SW 1271 (cell line): ENCODE measurements at regions not wholly inside any gene's neighbourhood (a gene's known extent, or its start where the extent isn't known, plus 50 kb on each side); places are given as distances from the start of the nearest gene placed in this dataset.

Experiments used
- DNase-seq, 2 experiments: peaks; one replicate each; lab custom pipeline; 2025; lab: John Stamatoyannopoulos, UW

DNA sequence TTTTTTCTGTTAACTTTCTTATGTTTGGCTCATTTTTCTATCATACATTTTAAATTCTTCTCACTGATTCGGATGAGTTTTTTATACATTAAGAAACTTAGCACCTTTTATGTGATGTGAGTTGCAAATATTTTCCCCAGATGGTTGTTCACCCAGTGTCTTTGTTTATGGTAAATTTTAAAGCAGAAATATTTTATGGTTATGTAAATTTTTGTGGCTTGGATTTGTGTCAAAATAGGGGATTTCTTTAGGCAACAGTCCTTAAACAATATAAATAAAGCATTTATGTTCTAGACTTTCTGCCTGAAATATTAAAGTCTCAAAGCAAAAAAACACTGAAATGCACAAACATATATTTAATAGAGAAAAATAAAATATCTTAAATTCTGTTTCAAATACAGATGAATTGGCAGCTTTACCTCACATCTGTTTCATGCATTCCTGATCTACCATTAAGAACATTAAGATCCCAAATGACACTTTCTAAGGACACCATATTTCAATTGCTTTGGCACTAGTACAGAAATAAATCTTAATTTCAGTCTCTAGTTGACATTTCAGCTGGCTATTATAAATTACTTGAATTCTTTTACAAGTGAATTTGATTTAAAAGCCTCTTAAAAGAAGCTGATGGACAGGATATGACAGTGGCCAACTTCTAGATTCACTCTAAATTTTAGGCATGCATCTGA, 646.6 kb downstream of the HACE1 start:
- no peak for DNase-seq

GRCh38 chr6:104207635-104208034, 652.1 kb downstream of the HACE1 start:
- DNase-seq, result no peak

DNA sequence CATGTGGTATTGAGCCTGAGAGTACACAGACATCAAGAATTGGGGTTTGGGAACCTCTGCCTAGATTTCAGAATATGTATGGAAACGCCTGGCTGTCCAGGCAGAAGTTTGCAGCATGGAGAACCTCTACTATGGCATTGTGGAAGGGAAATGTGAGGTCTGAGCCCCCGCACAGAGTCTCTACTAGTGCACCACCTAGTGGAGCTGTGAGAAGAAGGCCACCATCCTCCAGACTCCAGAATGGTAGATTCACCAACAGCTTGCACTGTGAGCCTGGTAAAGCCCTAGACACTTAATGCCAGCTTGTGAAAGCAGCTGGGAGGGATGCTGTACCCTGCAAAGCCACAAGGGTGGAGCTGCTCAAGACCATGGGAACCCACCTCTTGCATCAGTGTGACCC, 658.2 kb downstream of the HACE1 start:
- DNase-seq, result no peak

DNA sequence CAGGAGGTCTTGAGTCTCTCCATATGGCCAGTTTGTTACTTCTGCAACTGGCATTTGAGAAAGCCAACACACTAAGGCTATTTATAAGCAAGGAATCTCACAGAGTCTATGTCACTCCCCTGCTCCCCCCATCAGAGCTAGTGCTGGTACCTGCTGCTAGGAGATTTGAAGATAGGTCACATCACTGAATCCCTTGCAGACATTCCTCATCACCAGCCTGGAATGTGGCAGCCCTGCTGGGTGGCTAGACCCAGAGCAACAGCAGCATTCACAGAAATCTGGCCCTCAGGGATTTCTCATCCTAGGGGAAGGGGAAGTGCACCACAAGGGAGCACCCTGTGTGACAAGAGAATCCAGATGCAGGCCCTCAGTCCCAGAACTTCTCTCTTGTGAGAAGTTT, 672.1 kb downstream of the HACE1 start:
- DNase-seq, result no peak

DNA sequence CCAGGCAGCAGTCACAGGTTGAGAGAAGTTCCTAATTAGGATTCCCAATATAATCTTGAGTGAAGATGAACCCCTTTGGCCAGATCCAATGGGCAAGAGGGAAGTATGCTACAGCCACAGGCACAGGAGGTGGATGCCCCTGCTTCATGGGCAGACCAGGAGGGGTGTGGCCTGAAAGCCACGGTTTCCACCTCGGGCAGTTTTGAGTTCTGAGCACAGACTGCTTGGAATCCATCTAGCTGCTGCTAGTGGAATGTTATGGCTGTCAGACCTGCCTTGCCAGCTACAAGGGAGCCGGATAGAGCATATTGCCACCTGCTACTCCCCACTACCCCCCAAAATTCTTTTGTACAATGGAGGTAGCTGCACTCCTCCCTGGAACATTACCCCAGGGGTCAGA, 672.9 kb downstream of the HACE1 start:
- DNase-seq, result no peak

GRCh38 chr6:104183816-104184435, 675.8 kb downstream of the HACE1 start:
- DNase-seq, result no peak

DNA sequence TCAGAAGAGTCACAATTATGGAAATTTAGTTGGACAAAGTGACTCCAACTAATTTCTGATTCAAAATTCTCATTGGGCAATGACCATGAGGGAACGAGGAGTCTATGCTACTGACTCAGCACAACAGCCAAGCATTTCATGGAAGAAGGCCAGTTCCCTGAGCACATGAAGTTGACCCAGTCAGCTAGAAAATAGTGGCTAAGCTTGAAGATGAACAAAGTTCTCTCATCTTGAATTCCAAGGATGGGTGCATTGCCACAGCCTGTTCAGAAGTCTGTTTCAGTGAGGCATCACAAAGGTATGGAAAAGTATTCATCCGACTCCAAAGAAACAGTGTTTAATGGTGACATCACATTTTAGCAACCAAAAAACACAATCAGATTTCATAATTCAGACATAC, 676.9 kb downstream of the HACE1 start:
- DNase-seq, result no peak

DNA sequence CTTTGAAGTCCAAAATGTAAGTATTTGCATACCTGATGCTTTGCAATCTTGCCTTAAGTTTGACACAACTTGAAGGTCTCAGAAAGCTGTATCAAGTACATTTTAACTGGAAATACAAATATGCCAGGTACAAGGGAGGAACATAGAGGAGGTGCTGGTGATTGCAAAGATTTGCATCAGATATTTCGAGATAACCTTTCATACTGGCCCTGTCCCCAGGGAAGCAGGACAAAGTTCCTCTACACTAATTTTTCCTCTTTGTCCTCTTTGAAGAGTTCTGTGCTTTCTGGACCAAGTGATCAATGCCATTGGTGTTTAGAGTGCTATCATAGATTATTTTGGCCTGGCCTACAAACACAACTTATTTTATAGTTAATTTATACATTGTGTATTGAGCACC, 686.1 kb downstream of the HACE1 start:
- DNase-seq, result no peak

- no peak for DNase-seq
These were observed 689.3 kb downstream of the HACE1 start for GRCh38 chr6:104170401-104170800.

DNA sequence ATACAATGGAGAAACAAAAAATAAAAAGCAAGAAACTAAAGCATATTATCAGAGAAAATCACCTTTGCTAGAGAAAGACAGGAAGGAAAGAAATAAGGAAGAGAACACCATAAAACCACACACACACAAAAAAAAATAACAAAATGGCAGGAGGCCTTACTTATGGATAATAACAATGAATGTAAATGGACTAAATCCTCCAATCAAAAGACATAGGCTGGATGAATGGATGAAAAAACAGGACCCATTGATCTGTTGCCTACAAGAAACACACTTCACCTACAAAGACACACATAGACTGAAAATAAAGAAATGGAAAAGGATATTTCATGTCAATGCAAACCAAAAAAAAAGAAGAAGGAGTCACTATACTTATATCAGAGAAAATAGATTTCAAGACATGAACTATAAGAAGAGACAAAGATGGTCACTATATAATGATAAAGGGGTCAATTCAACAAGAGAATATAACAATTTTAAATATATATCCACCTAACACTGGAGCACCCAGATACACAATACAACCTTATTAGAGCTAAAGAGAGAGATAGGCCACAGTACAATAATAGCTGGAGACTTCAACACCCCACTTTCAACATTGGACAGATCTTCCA, 693.6 kb downstream of the HACE1 start:
- no peak for DNase-seq

- no peak for DNase-seq
These were observed 697.6 kb downstream of the HACE1 start for GRCh38 chr6:104162036-104162669.

GRCh38 chr6:104159045-104159618, 700.6 kb downstream of the HACE1 start:
- no peak for DNase-seq

GRCh38 chr6:104143757-104144156, 716.0 kb downstream of the HACE1 start:
- DNase-seq, result no peak

DNA sequence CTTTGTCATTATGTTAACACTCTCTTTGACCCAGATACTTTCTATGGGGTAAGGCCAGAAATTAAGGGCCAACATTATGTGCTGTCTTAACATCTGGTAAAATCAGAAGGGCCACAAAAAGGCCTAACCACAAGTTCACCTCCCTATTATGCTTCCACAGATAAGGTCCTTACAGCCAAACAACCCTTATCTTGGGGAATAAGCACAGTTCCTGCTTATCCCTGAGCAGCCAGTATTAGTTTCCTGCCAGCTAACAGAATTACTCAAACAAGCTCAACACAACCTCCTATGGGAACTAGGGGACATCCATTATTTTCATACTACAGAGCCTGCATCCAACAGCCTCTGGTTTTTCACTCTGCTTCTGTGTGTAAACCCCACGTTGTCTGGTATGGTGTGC, 724.8 kb downstream of the HACE1 start:
- DNase-seq, result no peak

GRCh38 chr6:104130343-104130742, 729.4 kb downstream of the HACE1 start:
- DNase-seq, result no peak

- no peak for DNase-seq
These were observed 733.3 kb downstream of the HACE1 start for GRCh38 chr6:104126315-104127005.

GRCh38 chr6:104123227-104123626, 736.5 kb downstream of the HACE1 start:
- DNase-seq, result no peak

DNA sequence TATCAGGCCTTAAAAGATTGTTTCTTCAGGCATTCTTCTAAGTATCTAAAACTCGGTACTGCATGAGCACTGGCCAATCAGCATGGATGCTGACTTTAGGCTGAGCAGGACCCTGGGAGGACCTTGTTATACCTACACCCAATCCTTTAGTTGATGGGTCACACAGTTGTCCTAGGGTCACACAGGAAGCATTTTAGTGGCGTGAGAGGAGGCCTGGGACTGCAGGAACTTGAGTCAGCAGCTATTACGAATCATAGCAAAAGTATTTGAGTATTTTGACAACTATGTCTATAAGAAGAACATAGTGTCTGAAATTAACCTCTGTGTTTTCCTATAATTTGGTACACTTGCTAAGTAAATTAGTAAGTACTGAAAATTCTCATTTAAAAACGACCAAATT, 741.4 kb downstream of the HACE1 start:
- peak; percentile 56 to 86 for DNase-seq

GRCh38 chr6:104109806-104110205, 749.9 kb downstream of the HACE1 start:
- no peak for DNase-seq

DNA sequence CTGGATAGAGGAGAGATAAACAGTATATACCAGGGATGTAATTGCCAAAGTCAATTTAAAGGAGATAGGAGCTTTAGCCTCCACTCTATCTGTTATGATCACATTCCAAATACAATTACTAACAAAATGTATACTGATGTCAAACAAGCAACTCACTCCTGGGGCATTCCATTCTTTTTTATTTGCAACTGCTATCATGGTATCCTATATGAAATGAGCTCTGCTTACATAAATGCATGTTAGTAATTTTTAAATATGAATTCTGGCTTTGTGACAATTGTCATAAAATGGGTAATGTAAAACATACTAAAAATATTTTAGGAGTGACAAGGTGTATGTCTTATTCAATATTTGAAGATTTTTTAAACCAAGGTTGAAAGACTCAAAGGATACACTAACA, 751.1 kb downstream of the HACE1 start:
- no peak for DNase-seq

GRCh38 chr6:104095661-104096416, 763.9 kb downstream of the HACE1 start:
- no peak for DNase-seq
